GM23338 (cell line): ENCODE measurements at regions not wholly inside any gene's neighbourhood (a gene's known extent, or its start where the extent isn't known, plus 50 kb on each side); places are given as distances from the start of the nearest gene placed in this dataset.

Source experiments
- ATAC-seq: fragments of 200-7000 bp; cut with Tn5 transposase; 3 replicates; pipeline ENCODE4 v1.9.1; 2020
- DNase-seq: peaks from one replicate; pipeline ENCODE4 v3.0.0-alpha.2; 2015; ENCODE audit warnings: low spot score
- H2AFZ ChIP-seq: fragments of 200-600 bp; sonication (generic); 2 replicates; pipeline ENCODE4 v1.8.0; 2016; ENCODE audit warnings: antibody characterized with exemption, mild to moderate bottlenecking, moderate library complexity
- H3F3A ChIP-seq: fragments of 200-600 bp; sonication (generic); replicated peaks from 2 replicates; pipeline ENCODE4 v1.8.0; 2017; ENCODE audit warnings: antibody characterized with exemption, mixed run types, low read depth
- H3K27ac ChIP-seq: fragments of 200-600 bp; sonication (generic); 2 replicates; pipeline ENCODE4 v1.6.1; 2016; ENCODE audit warnings: low read depth
- H3K27me3 ChIP-seq: fragments of 200-600 bp; sonication (generic); 2 replicates; pipeline ENCODE4 v1.8.0; 2016; ENCODE audit warnings: mild to moderate bottlenecking, mixed run types, moderate library complexity; ENCODE audit not compliant: insufficient read depth
- H3K36me3 ChIP-seq: fragments of 200-600 bp; sonication (generic); 2 replicates; pipeline ENCODE4 v1.8.0; 2016; ENCODE audit warnings: mild to moderate bottlenecking; ENCODE audit not compliant: insufficient read depth
- H3K4me1 ChIP-seq: fragments of 200-600 bp; sonication (generic); 2 replicates; pipeline ENCODE4 v1.8.0; 2016; ENCODE audit warnings: mild to moderate bottlenecking, moderate library complexity; ENCODE audit not compliant: insufficient read depth
- H3K4me2 ChIP-seq: fragments of 200-600 bp; sonication (generic); 2 replicates; pipeline ENCODE4 v1.7.1; 2017; ENCODE audit warnings: mixed run types
- H3K4me3 ChIP-seq: fragments of 200-600 bp; sonication (generic); 2 replicates; pipeline ENCODE4 v1.6.1; 2016; ENCODE audit warnings: mixed run types
- H3K79me2 ChIP-seq: fragments of 200-600 bp; sonication (generic); replicated peaks from 2 replicates; pipeline ENCODE4 v1.8.0; 2017; ENCODE audit warnings: mild to moderate bottlenecking; ENCODE audit not compliant: insufficient read depth
- H3K9me2 ChIP-seq: fragments of 200-600 bp; sonication (generic); 2 replicates; pipeline ENCODE4 v1.8.0; 2017; ENCODE audit not compliant: insufficient read depth
- H4K20me1 ChIP-seq: fragments of 200-600 bp; sonication (generic); replicated peaks from 2 replicates; pipeline ENCODE4 v1.8.0; 2017; ENCODE audit warnings: mild to moderate bottlenecking; ENCODE audit not compliant: insufficient read depth
- H3K27ac Mint-ChIP-seq: 2 replicates; pipeline ENCODE4 v1.8.0; 2020; ENCODE audit warnings: inconsistent platforms, mild to moderate bottlenecking, moderate library complexity, mixed read lengths
- H3K27me3 Mint-ChIP-seq: 3 replicates; pipeline ENCODE4 v1.8.0; 2022; ENCODE audit warnings: low read depth, mild to moderate bottlenecking, moderate library complexity, mixed read lengths, inconsistent platforms; ENCODE audit not compliant: insufficient read depth, poor library complexity
- H3K36me3 Mint-ChIP-seq: 3 replicates; pipeline ENCODE4 v1.8.0; 2021; ENCODE audit warnings: low read depth, mild to moderate bottlenecking, inconsistent platforms, moderate library complexity, mixed read lengths
- H3K4me1 Mint-ChIP-seq: 3 replicates; pipeline ENCODE4 v1.8.0; 2020; ENCODE audit warnings: mild to moderate bottlenecking, inconsistent platforms, mixed read lengths
- H3K4me3 Mint-ChIP-seq: 3 replicates; pipeline ENCODE4 v1.8.0; 2021; ENCODE audit warnings: moderate library complexity, mild to moderate bottlenecking, inconsistent platforms, mixed read lengths
- H3K9me3 Mint-ChIP-seq: 3 replicates; pipeline ENCODE4 v1.8.0; 2020; ENCODE audit warnings: moderate library complexity, mild to moderate bottlenecking, inconsistent platforms, mixed read lengths
- CREB1 ChIP-seq: fragments of 250-450 bp; sonication (Bioruptor Pico); IDR thresholded peaks from 2 replicates; pipeline ENCODE4 v1.5.0; 2020; ENCODE audit warnings: low read depth, mild to moderate bottlenecking, moderate library complexity
- EZH2 ChIP-seq: fragments of 200-600 bp; sonication (generic); IDR thresholded peaks from one replicate; pipeline ENCODE4 v1.8.0; 2017; ENCODE audit warnings: antibody characterized with exemption, mild to moderate bottlenecking, low read depth; ENCODE audit not compliant: unreplicated experiment
- EZH2phosphoT487 ChIP-seq: fragments of 200-600 bp; sonication (generic); IDR thresholded peaks from one replicate; pipeline ENCODE4 v1.8.1; 2018; ENCODE audit warnings: antibody characterized with exemption; ENCODE audit not compliant: unreplicated experiment
- JUNB ChIP-seq: IDR thresholded peaks from one replicate; pipeline ENCODE4 v1.6.1; 2016; ENCODE audit warnings: antibody characterized with exemption; ENCODE audit not compliant: unreplicated experiment
- NANOG ChIP-seq: IDR thresholded peaks from 2 replicates; pipeline ENCODE4 v1.6.1; 2016; ENCODE audit warnings: antibody characterized with exemption, borderline replicate concordance
- POLR2AphosphoS5 ChIP-seq: IDR thresholded peaks from 2 replicates; pipeline ENCODE4 v1.6.1; 2016; ENCODE audit warnings: antibody characterized with exemption, low read depth
- STAT1 ChIP-seq: IDR thresholded peaks from one replicate; pipeline ENCODE4 v1.6.1; 2016; ENCODE audit warnings: antibody characterized with exemption; ENCODE audit not compliant: unreplicated experiment
- ZNF114 ChIP-seq: fragments of 250-450 bp; sonication (Bioruptor Pico); IDR thresholded peaks from 2 replicates; pipeline ENCODE4 v1.5.0; 2020; ENCODE audit warnings: mild to moderate bottlenecking, moderate library complexity
- ZNF331 ChIP-seq: fragments of 250-450 bp; sonication (Bioruptor Pico); IDR thresholded peaks from 2 replicates; pipeline ENCODE4 v1.5.0; 2020; ENCODE audit warnings: low read depth, mild to moderate bottlenecking, moderate library complexity
- TF ChIP-seq, protein P1 (sequence below): IDR thresholded peaks from 2 replicates; pipeline ENCODE4 v1.6.1; 2016; ENCODE audit warnings: antibody characterized with exemption
- TF ChIP-seq, protein P2 (sequence below): fragments of 250-450 bp; sonication (Bioruptor Pico); IDR thresholded peaks from 2 replicates; pipeline ENCODE4 v1.5.0; 2020; ENCODE audit warnings: mild to moderate bottlenecking, moderate library complexity
- TF ChIP-seq, protein P3 (sequence below), 2 experiments: fragments of 200-600 bp in 1 of 2; sonication (generic) in 1 of 2; conservative IDR thresholded peaks; 2 replicates each; pipeline versions ENCODE4 v1.5.1 to v1.6.1; 2016 to 2017; ENCODE audit warnings: antibody characterized with exemption in 2 of 2, low read depth in 2 of 2, mild to moderate bottlenecking in 2 of 2, moderate library complexity in 1 of 2
- TF ChIP-seq, protein P4 (sequence below): IDR thresholded peaks from one replicate; pipeline ENCODE4 v1.6.1; 2018; ENCODE audit warnings: antibody characterized with exemption; ENCODE audit not compliant: unreplicated experiment

DNA sequence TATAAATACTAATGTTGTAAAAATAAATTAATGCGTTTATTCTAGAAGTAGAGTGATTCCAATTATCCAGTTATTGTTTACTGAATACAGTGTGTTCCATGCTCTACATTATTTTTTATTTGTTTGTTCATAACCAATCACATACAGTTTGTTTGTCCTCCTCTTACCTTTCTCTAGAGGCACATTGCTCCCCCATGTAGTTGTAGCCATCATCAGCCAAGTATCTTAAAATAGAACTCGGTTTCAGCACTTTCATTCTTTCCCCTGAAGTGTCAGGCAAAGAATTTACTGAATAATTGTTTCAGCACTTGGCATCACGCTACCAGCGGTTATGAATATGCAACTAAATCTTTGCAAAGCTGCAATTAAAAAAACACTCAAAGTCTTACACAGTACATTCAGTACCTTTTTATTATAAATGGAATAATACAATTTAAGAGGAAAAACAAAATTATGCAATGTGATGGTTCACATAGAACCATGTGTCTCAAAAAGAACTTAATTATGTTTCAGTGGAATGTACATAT, 448.6 kb upstream of the ATP10A start:
- no peak overlapping the region for H3K4me3 Mint-ChIP-seq
- no peak overlapping the region for H3K4me2 ChIP-seq
- H3K27me3 ChIP-seq: no peaks in the 10 kb centered on the region
- no peak overlapping the region for H3K27ac ChIP-seq
- H3K27me3 Mint-ChIP-seq: no peaks in the 10 kb centered on the region
- H3K36me3 Mint-ChIP-seq: peaks cover 51% of the 10 kb centered on the region
- no peak for DNase-seq
- H3K36me3 ChIP-seq: peaks cover 27% of the 10 kb centered on the region
- peaks cover 65% of the 10 kb centered on the region for H3K9me3 Mint-ChIP-seq
- no peak overlapping the region for H3K27ac Mint-ChIP-seq
- no peak for ATAC-seq
- no peaks in the 10 kb centered on the region for H3K4me1 Mint-ChIP-seq
- H3K9me2 ChIP-seq: no peaks in the 10 kb centered on the region
- H3K79me2 ChIP-seq: no peaks in the 10 kb centered on the region
- H4K20me1 ChIP-seq: no peaks in the 10 kb centered on the region
- H3K4me3 ChIP-seq: no peak overlapping the region; the same call in 1 of the 2 replicates
- H3K4me1 ChIP-seq: no peaks in the 10 kb centered on the region
- TF ChIP-seq EZH2phosphoT487 (no peak), ZNF114 (CRISPR knock-in tag) (no peak), STAT1 (no peak), ZNF331 (CRISPR knock-in tag) (no peak), EZH2 (no peak), JUNB (no peak), POLR2AphosphoS5 (no peak), CREB1 (CRISPR knock-in tag) (no peak), NANOG (no peak)
- TF ChIP-seq, protein P1, sequence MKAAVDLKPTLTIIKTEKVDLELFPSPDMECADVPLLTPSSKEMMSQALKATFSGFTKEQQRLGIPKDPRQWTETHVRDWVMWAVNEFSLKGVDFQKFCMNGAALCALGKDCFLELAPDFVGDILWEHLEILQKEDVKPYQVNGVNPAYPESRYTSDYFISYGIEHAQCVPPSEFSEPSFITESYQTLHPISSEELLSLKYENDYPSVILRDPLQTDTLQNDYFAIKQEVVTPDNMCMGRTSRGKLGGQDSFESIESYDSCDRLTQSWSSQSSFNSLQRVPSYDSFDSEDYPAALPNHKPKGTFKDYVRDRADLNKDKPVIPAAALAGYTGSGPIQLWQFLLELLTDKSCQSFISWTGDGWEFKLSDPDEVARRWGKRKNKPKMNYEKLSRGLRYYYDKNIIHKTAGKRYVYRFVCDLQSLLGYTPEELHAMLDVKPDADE: no peak
- TF ChIP-seq, protein P2, sequence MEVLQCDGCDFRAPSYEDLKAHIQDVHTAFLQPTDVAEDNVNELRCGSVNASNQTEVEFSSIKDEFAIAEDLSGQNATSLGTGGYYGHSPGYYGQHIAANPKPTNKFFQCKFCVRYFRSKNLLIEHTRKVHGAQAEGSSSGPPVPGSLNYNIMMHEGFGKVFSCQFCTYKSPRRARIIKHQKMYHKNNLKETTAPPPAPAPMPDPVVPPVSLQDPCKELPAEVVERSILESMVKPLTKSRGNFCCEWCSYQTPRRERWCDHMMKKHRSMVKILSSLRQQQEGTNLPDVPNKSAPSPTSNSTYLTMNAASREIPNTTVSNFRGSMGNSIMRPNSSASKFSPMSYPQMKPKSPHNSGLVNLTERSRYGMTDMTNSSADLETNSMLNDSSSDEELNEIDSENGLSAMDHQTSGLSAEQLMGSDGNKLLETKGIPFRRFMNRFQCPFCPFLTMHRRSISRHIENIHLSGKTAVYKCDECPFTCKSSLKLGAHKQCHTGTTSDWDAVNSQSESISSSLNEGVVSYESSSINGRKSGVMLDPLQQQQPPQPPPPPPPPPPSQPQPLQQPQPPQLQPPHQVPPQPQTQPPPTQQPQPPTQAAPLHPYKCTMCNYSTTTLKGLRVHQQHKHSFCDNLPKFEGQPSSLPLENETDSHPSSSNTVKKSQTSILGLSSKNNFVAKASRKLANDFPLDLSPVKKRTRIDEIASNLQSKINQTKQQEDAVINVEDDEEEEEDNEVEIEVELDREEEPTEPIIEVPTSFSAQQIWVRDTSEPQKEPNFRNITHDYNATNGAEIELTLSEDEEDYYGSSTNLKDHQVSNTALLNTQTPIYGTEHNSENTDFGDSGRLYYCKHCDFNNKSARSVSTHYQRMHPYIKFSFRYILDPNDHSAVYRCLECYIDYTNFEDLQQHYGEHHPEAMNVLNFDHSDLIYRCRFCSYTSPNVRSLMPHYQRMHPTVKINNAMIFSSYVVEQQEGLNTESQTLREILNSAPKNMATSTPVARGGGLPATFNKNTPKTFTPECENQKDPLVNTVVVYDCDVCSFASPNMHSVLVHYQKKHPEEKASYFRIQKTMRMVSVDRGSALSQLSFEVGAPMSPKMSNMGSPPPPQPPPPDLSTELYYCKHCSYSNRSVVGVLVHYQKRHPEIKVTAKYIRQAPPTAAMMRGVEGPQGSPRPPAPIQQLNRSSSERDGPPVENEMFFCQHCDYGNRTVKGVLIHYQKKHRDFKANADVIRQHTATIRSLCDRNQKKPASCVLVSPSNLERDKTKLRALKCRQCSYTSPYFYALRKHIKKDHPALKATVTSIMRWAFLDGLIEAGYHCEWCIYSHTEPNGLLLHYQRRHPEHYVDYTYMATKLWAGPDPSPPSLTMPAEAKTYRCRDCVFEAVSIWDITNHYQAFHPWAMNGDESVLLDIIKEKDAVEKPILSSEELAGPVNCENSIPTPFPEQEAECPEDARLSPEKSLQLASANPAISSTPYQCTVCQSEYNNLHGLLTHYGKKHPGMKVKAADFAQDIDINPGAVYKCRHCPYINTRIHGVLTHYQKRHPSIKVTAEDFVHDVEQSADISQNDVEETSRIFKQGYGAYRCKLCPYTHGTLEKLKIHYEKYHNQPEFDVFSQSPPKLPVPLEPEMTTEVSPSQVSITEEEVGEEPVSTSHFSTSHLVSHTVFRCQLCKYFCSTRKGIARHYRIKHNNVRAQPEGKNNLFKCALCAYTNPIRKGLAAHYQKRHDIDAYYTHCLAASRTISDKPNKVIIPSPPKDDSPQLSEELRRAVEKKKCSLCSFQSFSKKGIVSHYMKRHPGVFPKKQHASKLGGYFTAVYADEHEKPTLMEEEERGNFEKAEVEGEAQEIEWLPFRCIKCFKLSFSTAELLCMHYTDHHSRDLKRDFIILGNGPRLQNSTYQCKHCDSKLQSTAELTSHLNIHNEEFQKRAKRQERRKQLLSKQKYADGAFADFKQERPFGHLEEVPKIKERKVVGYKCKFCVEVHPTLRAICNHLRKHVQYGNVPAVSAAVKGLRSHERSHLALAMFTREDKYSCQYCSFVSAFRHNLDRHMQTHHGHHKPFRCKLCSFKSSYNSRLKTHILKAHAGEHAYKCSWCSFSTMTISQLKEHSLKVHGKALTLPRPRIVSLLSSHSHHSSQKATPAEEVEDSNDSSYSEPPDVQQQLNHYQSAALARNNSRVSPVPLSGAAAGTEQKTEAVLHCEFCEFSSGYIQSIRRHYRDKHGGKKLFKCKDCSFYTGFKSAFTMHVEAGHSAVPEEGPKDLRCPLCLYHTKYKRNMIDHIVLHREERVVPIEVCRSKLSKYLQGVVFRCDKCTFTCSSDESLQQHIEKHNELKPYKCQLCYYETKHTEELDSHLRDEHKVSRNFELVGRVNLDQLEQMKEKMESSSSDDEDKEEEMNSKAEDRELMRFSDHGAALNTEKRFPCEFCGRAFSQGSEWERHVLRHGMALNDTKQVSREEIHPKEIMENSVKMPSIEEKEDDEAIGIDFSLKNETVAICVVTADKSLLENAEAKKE: no peak
- TF ChIP-seq, protein P3, sequence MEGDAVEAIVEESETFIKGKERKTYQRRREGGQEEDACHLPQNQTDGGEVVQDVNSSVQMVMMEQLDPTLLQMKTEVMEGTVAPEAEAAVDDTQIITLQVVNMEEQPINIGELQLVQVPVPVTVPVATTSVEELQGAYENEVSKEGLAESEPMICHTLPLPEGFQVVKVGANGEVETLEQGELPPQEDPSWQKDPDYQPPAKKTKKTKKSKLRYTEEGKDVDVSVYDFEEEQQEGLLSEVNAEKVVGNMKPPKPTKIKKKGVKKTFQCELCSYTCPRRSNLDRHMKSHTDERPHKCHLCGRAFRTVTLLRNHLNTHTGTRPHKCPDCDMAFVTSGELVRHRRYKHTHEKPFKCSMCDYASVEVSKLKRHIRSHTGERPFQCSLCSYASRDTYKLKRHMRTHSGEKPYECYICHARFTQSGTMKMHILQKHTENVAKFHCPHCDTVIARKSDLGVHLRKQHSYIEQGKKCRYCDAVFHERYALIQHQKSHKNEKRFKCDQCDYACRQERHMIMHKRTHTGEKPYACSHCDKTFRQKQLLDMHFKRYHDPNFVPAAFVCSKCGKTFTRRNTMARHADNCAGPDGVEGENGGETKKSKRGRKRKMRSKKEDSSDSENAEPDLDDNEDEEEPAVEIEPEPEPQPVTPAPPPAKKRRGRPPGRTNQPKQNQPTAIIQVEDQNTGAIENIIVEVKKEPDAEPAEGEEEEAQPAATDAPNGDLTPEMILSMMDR (conservative IDR thresholded peaks at IDR 0.05; ENCODE audit: low read depth in 2 of 2): no peak
- TF ChIP-seq, protein P4, sequence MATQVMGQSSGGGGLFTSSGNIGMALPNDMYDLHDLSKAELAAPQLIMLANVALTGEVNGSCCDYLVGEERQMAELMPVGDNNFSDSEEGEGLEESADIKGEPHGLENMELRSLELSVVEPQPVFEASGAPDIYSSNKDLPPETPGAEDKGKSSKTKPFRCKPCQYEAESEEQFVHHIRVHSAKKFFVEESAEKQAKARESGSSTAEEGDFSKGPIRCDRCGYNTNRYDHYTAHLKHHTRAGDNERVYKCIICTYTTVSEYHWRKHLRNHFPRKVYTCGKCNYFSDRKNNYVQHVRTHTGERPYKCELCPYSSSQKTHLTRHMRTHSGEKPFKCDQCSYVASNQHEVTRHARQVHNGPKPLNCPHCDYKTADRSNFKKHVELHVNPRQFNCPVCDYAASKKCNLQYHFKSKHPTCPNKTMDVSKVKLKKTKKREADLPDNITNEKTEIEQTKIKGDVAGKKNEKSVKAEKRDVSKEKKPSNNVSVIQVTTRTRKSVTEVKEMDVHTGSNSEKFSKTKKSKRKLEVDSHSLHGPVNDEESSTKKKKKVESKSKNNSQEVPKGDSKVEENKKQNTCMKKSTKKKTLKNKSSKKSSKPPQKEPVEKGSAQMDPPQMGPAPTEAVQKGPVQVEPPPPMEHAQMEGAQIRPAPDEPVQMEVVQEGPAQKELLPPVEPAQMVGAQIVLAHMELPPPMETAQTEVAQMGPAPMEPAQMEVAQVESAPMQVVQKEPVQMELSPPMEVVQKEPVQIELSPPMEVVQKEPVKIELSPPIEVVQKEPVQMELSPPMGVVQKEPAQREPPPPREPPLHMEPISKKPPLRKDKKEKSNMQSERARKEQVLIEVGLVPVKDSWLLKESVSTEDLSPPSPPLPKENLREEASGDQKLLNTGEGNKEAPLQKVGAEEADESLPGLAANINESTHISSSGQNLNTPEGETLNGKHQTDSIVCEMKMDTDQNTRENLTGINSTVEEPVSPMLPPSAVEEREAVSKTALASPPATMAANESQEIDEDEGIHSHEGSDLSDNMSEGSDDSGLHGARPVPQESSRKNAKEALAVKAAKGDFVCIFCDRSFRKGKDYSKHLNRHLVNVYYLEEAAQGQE: no peak
- no peak overlapping the region for H2AFZ ChIP-seq
- H3F3A ChIP-seq: no peaks in the 10 kb centered on the region
